Activated T-cell treated with anti-CD3 and anti-CD28 coated beads, Interleukin-2, amount 50 U/mL, for 4 hours (primary cell): ENCODE measurements at regions not wholly inside any gene's neighbourhood (a gene's known extent, or its start where the extent isn't known, plus 50 kb on each side); places are given as distances from the start of the nearest gene placed in this dataset.
"Not testable (repeated sequence)": the region's sequence is repeated elsewhere in the genome, so short reads cannot be mapped to it uniquely, and the experiment has no call there.

Experiments used
- ATAC-seq, 2 donors: fragments of 200-7000 bp; cut with Tn5 transposase; one replicate each; pipeline ENCODE4 v1.10.0; 2021
- DNase-seq: peaks from one replicate; pipeline ENCODE4 v3.0.0-alpha.2; 2020
- H3K27me3 Mint-ChIP-seq: one replicate; pipeline ENCODE4 v1.8.0; 2021; ENCODE audit warnings: low read depth, mixed read lengths
- H3K36me3 Mint-ChIP-seq: one replicate; pipeline ENCODE4 v1.8.0; 2022; ENCODE audit warnings: mixed read lengths; ENCODE audit not compliant: insufficient read depth
- H3K4me1 Mint-ChIP-seq: one replicate; pipeline ENCODE4 v1.8.0; 2021; ENCODE audit warnings: low read depth, mixed read lengths
- H3K4me3 Mint-ChIP-seq: one replicate; pipeline ENCODE4 v1.8.0; 2021; ENCODE audit warnings: mild to moderate bottlenecking, moderate library complexity, mixed read lengths
- H3K9me3 Mint-ChIP-seq: one replicate; pipeline ENCODE4 v1.8.0; 2021; ENCODE audit warnings: mixed read lengths

DNA sequence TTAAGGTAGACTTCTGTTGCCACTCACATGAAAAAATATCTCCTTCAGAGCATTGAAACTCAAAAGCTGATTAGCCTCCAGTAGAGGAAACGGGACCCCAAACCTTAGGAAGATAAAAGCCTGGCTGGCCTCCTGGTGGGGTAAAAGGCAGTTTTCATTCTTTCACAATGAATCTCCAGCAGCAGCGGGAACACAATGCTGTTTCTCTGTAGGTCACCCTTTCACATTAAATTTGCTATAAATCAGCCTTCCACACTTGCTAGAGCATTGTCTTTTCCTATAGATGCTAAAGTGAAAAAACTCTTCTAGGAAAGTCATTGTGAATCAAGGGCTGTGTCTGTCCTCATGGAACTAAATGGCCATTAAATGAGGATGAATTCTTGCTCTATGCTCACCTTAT lies 207.3 kb upstream of the MAGEB2 start:
- Mint-ChIP-seq H3K4me3 (no peak overlapping the region), H3K27me3 (no peaks in the 10 kb centered on the region), H3K9me3 (no peaks in the 10 kb centered on the region), H3K4me1 (no peaks in the 10 kb centered on the region), H3K36me3 (no peaks in the 10 kb centered on the region)
- ATAC-seq (no peak), DNase-seq (no peak)

DNA sequence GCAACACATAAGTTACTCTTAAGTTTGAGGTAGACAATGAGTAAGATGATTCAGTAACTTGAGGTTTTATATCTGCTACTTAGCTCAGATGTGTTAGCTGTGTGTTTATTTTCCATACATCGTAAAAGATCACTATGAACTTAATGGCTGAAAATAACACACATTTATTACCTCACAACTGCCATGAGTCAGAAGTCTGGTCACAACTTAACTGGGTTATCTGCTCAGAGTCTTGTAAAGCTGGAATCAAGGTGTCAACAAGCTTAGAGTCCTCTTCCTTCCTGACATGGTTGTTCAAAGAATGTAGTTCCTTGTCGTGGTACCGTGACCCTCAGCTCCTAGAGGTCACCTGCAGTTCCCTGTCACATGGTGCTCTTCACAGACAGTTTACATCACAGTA lies 204.9 kb upstream of the MAGEB2 start:
- DNase-seq: no peak
- Mint-ChIP-seq H3K4me3 (no peak overlapping the region), H3K36me3 (no peaks in the 10 kb centered on the region), H3K4me1 (no peaks in the 10 kb centered on the region), H3K9me3 (no peaks in the 10 kb centered on the region), H3K27me3 (no peaks in the 10 kb centered on the region)
- no peak for ATAC-seq

DNA sequence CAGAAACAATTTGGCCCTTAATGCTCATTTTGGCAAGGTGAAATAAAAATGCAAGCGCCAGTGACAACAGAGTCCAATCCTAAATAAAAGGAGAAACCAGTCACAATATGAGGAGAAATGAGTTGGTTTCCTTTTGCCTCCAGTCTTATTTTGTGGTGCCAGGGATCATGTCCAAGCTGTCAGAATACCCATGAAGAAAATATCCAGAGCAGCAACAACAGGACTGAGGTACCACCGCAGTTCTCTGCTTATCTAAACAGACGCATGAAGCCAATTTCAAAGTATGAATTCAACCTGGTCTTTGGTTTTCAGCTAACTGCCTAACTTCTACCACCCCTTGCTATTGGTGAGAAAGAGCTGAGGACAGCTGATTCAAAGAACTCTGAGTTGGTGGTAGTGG lies 199.9 kb upstream of the MAGEB2 start:
- H3K27me3 Mint-ChIP-seq: no peaks in the 10 kb centered on the region
- DNase-seq (no peak), ATAC-seq (no peak)
- H3K36me3 Mint-ChIP-seq: no peaks in the 10 kb centered on the region
- H3K9me3 Mint-ChIP-seq: no peaks in the 10 kb centered on the region
- no peaks in the 10 kb centered on the region for H3K4me1 Mint-ChIP-seq
- H3K4me3 Mint-ChIP-seq: no peak overlapping the region

DNA sequence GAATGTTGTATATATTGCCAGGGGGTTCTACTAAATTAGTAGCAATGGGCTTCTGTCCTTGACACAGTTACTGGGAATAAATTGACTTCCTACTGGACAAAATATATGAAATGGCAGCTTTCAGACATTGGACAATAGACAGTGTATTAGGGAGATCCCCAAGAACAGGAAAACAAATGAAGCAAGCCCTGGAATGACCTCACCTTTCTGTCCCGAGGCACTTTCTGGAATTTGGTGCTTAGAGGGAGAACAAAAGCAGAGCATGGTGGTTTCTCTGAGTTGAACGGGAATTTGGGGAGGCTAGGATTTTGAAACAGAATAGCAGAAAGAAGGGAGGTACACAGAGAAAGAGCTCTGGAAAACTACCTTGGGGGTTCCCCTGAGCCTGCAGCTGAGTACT lies 187.7 kb upstream of the MAGEB2 start:
- ATAC-seq (no peak), DNase-seq (no peak)
- no peaks in the 10 kb centered on the region for H3K4me1 Mint-ChIP-seq
- no peaks in the 10 kb centered on the region for H3K27me3 Mint-ChIP-seq
- no peaks in the 10 kb centered on the region for H3K36me3 Mint-ChIP-seq
- no peaks in the 10 kb centered on the region for H3K9me3 Mint-ChIP-seq
- H3K4me3 Mint-ChIP-seq: no peak overlapping the region

DNA sequence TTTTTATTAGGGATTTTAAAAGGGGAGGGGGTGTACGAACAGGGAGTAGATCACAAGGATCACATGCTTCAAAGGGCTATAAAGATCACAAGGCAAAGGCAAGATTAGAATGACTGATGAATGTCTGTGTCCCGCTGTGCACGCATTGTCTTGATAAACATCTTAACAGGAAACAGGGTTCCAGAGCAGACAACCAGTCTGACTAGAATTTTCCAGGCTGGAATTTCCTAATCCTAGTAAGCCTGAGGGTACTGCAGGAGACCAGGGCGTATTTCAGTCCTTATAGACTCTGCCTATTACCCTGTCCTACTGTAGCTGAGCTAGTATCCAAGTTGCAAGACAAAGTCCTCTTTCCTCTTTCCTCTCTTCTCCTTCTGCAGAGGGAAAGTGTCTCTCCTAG lies 179.0 kb upstream of the MAGEB2 start:
- H3K36me3 Mint-ChIP-seq, H3K27me3 Mint-ChIP-seq, H3K4me3 Mint-ChIP-seq, ATAC-seq, H3K4me1 Mint-ChIP-seq, DNase-seq, H3K9me3 Mint-ChIP-seq: not testable (repeated sequence)

DNA sequence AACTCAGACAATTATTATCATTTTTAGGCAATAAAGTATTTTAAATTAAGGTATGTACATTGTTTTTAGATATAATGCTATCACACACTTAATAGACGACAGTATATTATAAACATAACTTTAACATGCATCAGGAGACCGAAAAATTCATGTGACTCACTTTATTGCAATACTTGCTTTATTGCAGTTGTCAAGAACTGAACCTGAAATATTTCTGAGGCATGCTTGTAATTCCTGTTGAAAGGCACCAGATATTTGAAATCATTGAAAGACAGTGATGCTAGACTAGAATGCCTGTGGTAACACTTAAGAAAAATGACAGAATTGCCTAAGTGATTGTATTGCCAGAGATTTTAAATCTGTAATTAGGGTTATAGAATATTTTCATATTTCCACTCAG lies 175.6 kb upstream of the MAGEB2 start:
- Mint-ChIP-seq H3K27me3 (no peaks in the 10 kb centered on the region), H3K4me3 (no peak overlapping the region), H3K36me3 (no peaks in the 10 kb centered on the region), H3K9me3 (peaks cover 4% of the 10 kb centered on the region), H3K4me1 (no peaks in the 10 kb centered on the region)
- DNase-seq: no peak
- no peak for ATAC-seq

DNA sequence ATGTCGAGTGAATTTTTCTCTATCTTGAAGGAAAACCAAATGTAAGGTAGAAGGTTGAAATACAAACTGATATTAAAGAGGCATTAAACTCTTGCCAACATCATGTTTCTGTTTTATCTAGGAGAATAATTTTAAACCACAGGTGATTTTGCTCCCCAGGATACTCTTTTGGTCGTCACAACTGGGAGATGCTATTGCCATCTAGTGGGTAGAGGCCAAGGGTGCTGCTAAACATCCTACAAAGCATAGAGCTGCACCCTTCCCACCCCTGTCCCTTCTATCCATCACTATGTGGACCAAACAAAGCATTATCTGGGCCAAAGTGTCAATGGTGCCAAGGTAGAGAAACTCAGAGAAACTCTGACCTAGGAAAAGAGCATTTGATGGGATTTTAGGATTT lies 154.6 kb upstream of the MAGEB2 start:
- no peak overlapping the region for H3K4me3 Mint-ChIP-seq
- H3K9me3 Mint-ChIP-seq: no peaks in the 10 kb centered on the region
- H3K4me1 Mint-ChIP-seq: no peaks in the 10 kb centered on the region
- DNase-seq (no peak), ATAC-seq (no peak)
- no peaks in the 10 kb centered on the region for H3K36me3 Mint-ChIP-seq
- H3K27me3 Mint-ChIP-seq: no peaks in the 10 kb centered on the region

DNA sequence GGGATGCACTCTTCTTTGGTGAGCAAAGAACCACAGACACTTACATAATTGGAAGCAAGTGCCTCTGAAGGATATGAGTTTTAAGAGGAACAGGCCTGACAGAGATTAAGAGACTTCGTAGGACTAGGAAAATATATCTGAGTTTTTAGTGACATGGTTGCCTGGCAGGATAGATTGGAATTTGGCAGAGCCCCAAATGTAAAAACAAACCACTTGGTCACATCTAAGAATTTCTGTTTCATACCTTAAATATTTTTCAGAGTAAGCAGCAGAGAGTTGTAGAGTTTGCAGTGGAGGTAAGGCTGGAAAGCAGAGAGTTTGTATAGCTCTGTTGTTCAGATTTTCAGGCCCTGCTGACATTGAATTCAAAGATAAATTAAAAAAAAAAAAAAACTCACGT lies 150.1 kb upstream of the MAGEB2 start:
- no peak for ATAC-seq
- Mint-ChIP-seq H3K4me3 (no peak overlapping the region), H3K36me3 (no peaks in the 10 kb centered on the region), H3K9me3 (no peaks in the 10 kb centered on the region), H3K27me3 (no peaks in the 10 kb centered on the region), H3K4me1 (no peaks in the 10 kb centered on the region)
- DNase-seq: no peak

DNA sequence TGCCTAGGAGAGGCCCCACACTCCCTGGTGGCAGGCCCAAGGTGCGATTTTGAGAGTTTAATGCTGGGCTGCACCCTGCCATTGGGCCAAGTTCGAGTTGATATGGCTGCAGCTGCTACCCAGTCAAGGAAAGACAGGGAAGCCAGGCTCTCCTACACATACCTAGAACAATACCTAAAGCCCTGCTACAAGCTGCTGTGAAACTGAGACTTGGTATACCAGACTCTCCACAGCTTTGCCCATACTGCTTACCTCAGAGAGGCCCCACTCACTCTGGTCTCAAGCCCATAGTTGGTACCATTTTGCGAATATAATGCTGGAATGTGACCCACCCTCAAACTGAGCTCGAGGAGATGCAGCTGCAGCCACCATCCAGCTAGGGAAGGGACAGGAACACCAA lies 147.7 kb upstream of the MAGEB2 start:
- Mint-ChIP-seq H3K9me3 (no peaks in the 10 kb centered on the region), H3K4me1 (no peaks in the 10 kb centered on the region), H3K27me3 (no peaks in the 10 kb centered on the region), H3K36me3 (no peaks in the 10 kb centered on the region), H3K4me3 (no peak overlapping the region)
- ATAC-seq (no peak), DNase-seq (no peak)

DNA sequence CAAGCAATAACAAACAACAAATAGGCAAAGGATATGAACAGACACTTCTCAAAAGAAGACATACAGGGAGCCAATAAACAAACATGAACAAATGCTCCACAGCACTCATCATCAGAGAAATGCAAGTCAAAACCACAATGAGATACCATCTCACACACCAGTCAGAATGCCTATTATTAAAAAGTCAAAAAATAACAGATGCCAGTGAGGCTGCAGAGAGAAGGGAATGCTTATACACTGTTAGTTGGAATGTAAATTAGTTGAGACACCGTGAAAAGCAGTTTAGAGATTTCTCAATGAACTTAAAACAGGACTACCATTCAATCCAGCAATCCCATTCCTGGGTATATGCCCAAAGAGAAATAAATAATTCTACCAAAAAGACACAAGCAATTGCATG lies 129.8 kb upstream of the MAGEB2 start:
- H3K4me3 Mint-ChIP-seq: no peak overlapping the region
- ATAC-seq (no peak), DNase-seq (no peak)
- no peaks in the 10 kb centered on the region for H3K27me3 Mint-ChIP-seq
- no peaks in the 10 kb centered on the region for H3K36me3 Mint-ChIP-seq
- no peaks in the 10 kb centered on the region for H3K9me3 Mint-ChIP-seq
- H3K4me1 Mint-ChIP-seq: no peaks in the 10 kb centered on the region

DNA sequence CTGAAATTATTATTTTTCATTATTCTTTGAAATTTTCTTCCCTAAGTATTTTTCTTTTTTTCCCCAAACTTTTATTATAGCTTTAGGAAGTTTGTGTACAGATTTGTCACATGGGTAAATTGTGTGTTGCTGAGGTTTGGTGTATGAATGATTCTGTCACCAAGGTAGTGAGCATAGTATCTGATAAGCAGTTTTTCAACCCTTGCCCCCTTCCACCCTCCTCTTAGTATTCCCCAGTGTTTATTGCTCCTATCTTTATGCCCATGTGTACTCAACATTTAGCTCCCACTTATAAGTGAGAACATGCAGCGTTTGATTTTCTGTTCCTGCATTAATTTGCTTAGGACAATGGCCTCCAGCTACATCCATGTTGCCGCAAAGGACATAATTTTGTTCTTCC lies 103.9 kb upstream of the MAGEB2 start:
- Mint-ChIP-seq H3K27me3 (no peaks in the 10 kb centered on the region), H3K4me3 (no peak overlapping the region)
- no peak for ATAC-seq

DNA sequence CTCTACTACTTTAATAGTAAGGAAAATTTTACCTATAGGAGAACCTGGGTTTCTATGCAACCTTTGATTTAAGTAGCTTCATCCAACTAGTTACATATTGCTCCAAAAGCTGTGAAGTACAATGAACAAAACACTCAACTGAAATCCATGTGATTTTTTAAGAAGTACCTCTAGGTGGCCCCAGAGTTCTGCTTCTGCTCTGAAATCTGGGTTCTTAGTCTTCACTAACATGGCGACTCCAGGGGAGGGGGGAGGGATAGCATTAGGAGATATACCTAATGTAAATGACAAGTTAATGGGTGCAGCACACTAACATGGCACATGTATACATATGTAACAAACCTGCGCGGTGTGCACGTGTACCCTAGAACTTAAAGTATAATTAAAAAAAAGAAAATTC lies 73.4 kb upstream of the MAGEB2 start:
- no peak overlapping the region for H3K4me3 Mint-ChIP-seq
- ATAC-seq (no peak), DNase-seq (no peak)
- H3K36me3 Mint-ChIP-seq: no peaks in the 10 kb centered on the region
- H3K9me3 Mint-ChIP-seq: no peaks in the 10 kb centered on the region
- H3K27me3 Mint-ChIP-seq: no peaks in the 10 kb centered on the region
- H3K4me1 Mint-ChIP-seq: no peaks in the 10 kb centered on the region

More for the DNA sequence above, 103.9 kb upstream of the MAGEB2 start:
- DNase-seq: no peak
- Mint-ChIP-seq H3K9me3 (no peaks in the 10 kb centered on the region), H3K4me1 (no peaks in the 10 kb centered on the region), H3K36me3 (no peaks in the 10 kb centered on the region)

DNA sequence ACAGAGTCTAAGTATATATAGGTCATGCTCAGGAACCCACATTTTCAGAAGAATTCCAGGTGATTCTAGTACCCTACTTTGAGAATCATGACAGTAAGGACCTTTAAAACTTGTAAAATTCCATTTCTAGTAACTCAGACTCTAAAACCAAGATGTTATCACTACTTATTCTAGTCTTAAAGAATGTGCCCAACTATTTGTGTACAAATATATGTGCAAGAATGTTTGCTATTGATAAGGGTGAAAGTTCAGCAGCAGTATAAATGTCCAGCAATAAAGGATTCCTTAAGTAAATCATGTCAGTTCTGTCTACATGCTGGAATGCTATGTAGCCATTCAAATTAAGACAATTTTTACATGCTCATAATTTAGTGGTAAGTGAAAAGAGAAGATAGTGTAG lies 71.1 kb upstream of the MAGEB2 start:
- Mint-ChIP-seq H3K9me3 (no peaks in the 10 kb centered on the region), H3K36me3 (no peaks in the 10 kb centered on the region), H3K27me3 (no peaks in the 10 kb centered on the region), H3K4me3 (no peak overlapping the region), H3K4me1 (no peaks in the 10 kb centered on the region)
- no peak for ATAC-seq
- DNase-seq: no peak

DNA sequence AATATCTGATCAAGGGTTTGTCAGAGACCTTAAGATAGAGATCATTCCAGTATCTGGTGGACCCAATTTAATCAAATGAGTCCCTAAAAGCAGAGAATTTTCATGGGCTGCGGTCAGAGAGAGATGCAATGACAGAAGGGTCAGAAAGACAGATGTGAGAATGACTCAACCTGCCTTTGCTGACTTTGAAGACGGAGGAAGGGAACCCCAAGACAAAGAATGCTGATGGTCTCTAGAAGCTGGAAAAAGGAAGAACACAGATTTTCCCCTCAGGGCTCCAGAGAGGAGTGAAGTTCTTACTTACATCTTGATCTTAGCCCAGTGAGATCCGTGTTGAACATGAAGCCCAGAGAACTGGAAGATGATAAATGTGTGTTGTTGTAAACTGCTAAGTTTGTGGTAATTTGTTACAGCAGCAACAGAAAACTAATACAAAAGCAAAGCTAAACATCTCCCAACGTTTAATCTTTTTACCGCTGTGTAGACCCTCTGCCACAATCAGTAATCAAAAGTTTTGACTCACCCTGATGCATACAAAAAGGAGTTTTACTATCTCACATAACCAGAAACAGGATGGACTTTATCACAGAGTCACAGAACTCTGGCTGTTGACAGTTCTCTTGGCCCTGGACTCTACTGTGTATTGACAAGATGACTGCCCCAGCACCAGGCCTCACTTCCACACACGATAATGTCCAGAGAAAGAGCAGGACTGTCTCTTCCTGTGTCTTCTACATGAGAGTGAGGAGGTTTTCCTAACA lies 70.2 kb upstream of the MAGEB2 start:
- Mint-ChIP-seq H3K36me3 (no peaks in the 10 kb centered on the region), H3K27me3 (no peaks in the 10 kb centered on the region), H3K9me3 (no peaks in the 10 kb centered on the region), H3K4me3 (no peak overlapping the region), H3K4me1 (no peaks in the 10 kb centered on the region)
- DNase-seq (no peak), ATAC-seq (no peak)

DNA sequence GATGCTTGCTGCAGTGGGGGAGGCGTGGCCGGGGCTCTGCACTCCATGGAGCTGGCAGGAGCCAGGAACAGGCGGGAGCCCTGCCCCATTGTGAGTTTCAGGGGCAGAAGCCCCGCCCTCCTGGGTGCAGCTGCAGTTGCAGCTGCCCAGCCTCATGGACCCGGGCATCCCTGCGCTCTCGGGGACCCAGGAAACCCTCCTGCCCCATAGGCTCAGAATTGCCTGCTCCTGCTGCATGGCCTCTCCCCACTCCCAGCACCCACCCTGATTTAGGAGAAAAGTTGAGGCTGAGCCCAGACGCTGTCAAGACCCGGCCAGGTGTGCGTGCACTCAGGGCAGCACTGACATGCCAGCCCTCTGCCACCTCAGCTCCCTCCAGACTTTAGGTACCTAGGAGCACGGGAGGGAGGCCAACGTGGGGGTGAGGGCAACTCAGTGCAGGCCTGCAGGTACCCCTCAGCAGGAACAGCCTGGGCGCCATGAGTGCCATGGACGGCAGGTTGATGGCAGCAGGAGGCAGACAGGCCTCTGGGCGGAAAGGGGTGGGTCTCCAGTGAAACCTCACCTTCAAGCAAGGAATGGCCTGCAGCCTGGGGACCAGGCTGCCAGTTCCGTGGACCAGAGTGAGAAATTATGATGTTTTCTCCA lies 67.2 kb upstream of the MAGEB2 start:
- DNase-seq: no peak
- no peak for ATAC-seq
- H3K9me3 Mint-ChIP-seq: no peaks in the 10 kb centered on the region
- H3K4me3 Mint-ChIP-seq: no peak overlapping the region
- H3K4me1 Mint-ChIP-seq: no peaks in the 10 kb centered on the region
- H3K27me3 Mint-ChIP-seq: no peaks in the 10 kb centered on the region
- no peaks in the 10 kb centered on the region for H3K36me3 Mint-ChIP-seq
